Endometrium (tissue), 2 donors: ENCODE measurements at regions not wholly inside any gene's neighbourhood (a gene's known extent, or its start where the extent isn't known, plus 50 kb on each side); places are given as distances from the start of the nearest gene placed in this dataset.
"Not testable (repeated sequence)": the region's sequence is repeated elsewhere in the genome, so short reads cannot be mapped to it uniquely, and the experiment has no call there.

Source experiments
- FAIRE-seq: peaks from 2 replicates; lab custom pipeline; 2012; peaks lifted over from hg19 to GRCh38; lab: Jason Lieb, UNC
- donor health status: control.
- donor health status: control.

GRCh38 chr5:179407191-179408175, 62.2 kb upstream of the ADAMTS2 start:
- no peak for FAIRE-seq

GRCh38 chr5:179406031-179406961, 61.0 kb upstream of the ADAMTS2 start:
- FAIRE-seq, result peak; percentile 80

GRCh38 chr5:179405426-179406030, 60.3 kb upstream of the ADAMTS2 start:
- no peak for FAIRE-seq

GRCh38 chr5:179405054-179405416, 59.8 kb upstream of the ADAMTS2 start:
- no peak for FAIRE-seq

- FAIRE-seq, result no peak
Measured at GRCh38 chr5:179404321-179405053, 59.2 kb upstream of the ADAMTS2 start.

- no peak for FAIRE-seq
Measured at GRCh38 chr5:179403426-179404147, 58.3 kb upstream of the ADAMTS2 start.

GRCh38 chr5:179400435-179400834, 55.2 kb upstream of the ADAMTS2 start:
- FAIRE-seq, result not testable (repeated sequence)

GRCh38 chr5:179400020-179400419, 54.8 kb upstream of the ADAMTS2 start:
- no peak for FAIRE-seq

- not testable (repeated sequence) for FAIRE-seq
Measured at GRCh38 chr5:179399327-179399726, 54.1 kb upstream of the ADAMTS2 start.

- no peak for FAIRE-seq
Measured at GRCh38 chr5:179397516-179397915, 52.3 kb upstream of the ADAMTS2 start.
